ENCODE measurements at regions not wholly inside any gene's neighbourhood (a gene's known extent, or its start where the extent isn't known, plus 50 kb on each side); places are given as distances from the start of the nearest gene placed in this dataset.

- no peak overlapping the region for H3K4me3 Mint-ChIP-seq
- peaks cover 3% of the 10 kb centered on the region for H3K4me1 Mint-ChIP-seq
- no peak overlapping the region for H3K27ac Mint-ChIP-seq (ENCODE audit: unreplicated experiment)
- H3K36me3 Mint-ChIP-seq (ENCODE audit: low read depth), result no peaks in the 10 kb centered on the region
- DNase-seq (ENCODE audit: low read depth, low spot score), result no peak
- no peak for TF ChIP-seq CTCF (conservative IDR thresholded peaks at IDR 0.05)
- H3K27me3 Mint-ChIP-seq (ENCODE audit: low read depth), result no peaks in the 10 kb centered on the region
- H3K9me3 Mint-ChIP-seq, result no peaks in the 10 kb centered on the region
Measured at GRCh38 chr6:155909710-155910109, 454.1 kb upstream of the NOX3 start.

- Mint-ChIP-seq H3K27ac (ENCODE audit: unreplicated experiment) (no peak overlapping the region), H3K9me3 (no peaks in the 10 kb centered on the region), H3K4me3 (no peak overlapping the region), H3K36me3 (ENCODE audit: low read depth) (no peaks in the 10 kb centered on the region), H3K27me3 (ENCODE audit: low read depth) (no peaks in the 10 kb centered on the region), H3K4me1 (no peaks in the 10 kb centered on the region)
- no peak for DNase-seq (ENCODE audit: low read depth, low spot score)
- TF ChIP-seq CTCF (conservative IDR thresholded peaks at IDR 0.05), result no peak
Measured at GRCh38 chr6:155895641-155896040, 440.0 kb upstream of the NOX3 start.

GRCh38 chr6:155894758-155895157 lies 439.1 kb upstream of the NOX3 start:
- TF ChIP-seq CTCF (conservative IDR thresholded peaks at IDR 0.05), result no peak
- no peaks in the 10 kb centered on the region for H3K36me3 Mint-ChIP-seq (ENCODE audit: low read depth)
- H3K9me3 Mint-ChIP-seq, result no peaks in the 10 kb centered on the region
- H3K4me1 Mint-ChIP-seq, result peaks cover under 1% of the 10 kb centered on the region
- no peak overlapping the region for H3K4me3 Mint-ChIP-seq
- no peak for DNase-seq (ENCODE audit: low read depth, low spot score)
- H3K27ac Mint-ChIP-seq (ENCODE audit: unreplicated experiment), result no peak overlapping the region
- no peaks in the 10 kb centered on the region for H3K27me3 Mint-ChIP-seq (ENCODE audit: low read depth)

- TF ChIP-seq CTCF (conservative IDR thresholded peaks at IDR 0.05), result no peak
- Mint-ChIP-seq H3K4me1 (peaks cover 4% of the 10 kb centered on the region), H3K9me3 (no peaks in the 10 kb centered on the region), H3K4me3 (no peak overlapping the region), H3K27me3 (ENCODE audit: low read depth) (no peaks in the 10 kb centered on the region), H3K36me3 (ENCODE audit: low read depth) (no peaks in the 10 kb centered on the region), H3K27ac (ENCODE audit: unreplicated experiment) (no peak overlapping the region)
- no peak for DNase-seq (ENCODE audit: low read depth, low spot score)
Measured at GRCh38 chr6:155894262-155894661, 438.6 kb upstream of the NOX3 start.

GRCh38 chr6:155890409-155890808 lies 434.8 kb upstream of the NOX3 start:
- no peaks in the 10 kb centered on the region for H3K36me3 Mint-ChIP-seq (ENCODE audit: low read depth)
- H3K4me3 Mint-ChIP-seq, result no peak overlapping the region
- H3K9me3 Mint-ChIP-seq, result no peaks in the 10 kb centered on the region
- no peak for TF ChIP-seq CTCF (conservative IDR thresholded peaks at IDR 0.05)
- peaks cover 4% of the 10 kb centered on the region for H3K4me1 Mint-ChIP-seq
- no peaks in the 10 kb centered on the region for H3K27me3 Mint-ChIP-seq (ENCODE audit: low read depth)
- no peak overlapping the region for H3K27ac Mint-ChIP-seq (ENCODE audit: unreplicated experiment)
- DNase-seq (ENCODE audit: low read depth, low spot score), result no peak

GRCh38 chr6:155889410-155889809 lies 433.8 kb upstream of the NOX3 start:
- H3K36me3 Mint-ChIP-seq (ENCODE audit: low read depth), result no peaks in the 10 kb centered on the region
- no peak overlapping the region for H3K27ac Mint-ChIP-seq (ENCODE audit: unreplicated experiment)
- H3K27me3 Mint-ChIP-seq (ENCODE audit: low read depth), result no peaks in the 10 kb centered on the region
- DNase-seq (ENCODE audit: low read depth, low spot score), result no peak
- H3K4me1 Mint-ChIP-seq, result peaks cover 4% of the 10 kb centered on the region
- no peaks in the 10 kb centered on the region for H3K9me3 Mint-ChIP-seq
- H3K4me3 Mint-ChIP-seq, result no peak overlapping the region
- TF ChIP-seq CTCF (conservative IDR thresholded peaks at IDR 0.05), result no peak
